ENCODE measurements at regions not wholly inside any gene's neighbourhood (a gene's known extent, or its start where the extent isn't known, plus 50 kb on each side); places are given as distances from the start of the nearest gene placed in this dataset.

- 54% methylated on average over 4 of the region's 4 CpGs for WGBS (ENCODE audit: missing lambda C conversion rate)
- H3K4me2 ChIP-seq, result no peak overlapping the region
- no peak for FAIRE-seq
- H3K4me1 ChIP-seq, result no peaks in the 10 kb centered on the region
- no peak for DNase-seq (ENCODE audit: low read depth in 1 of 2, low spot score in 1 of 2)
- TF ChIP-seq HMGXB4 (CRISPR knock-in tag; IDR thresholded peaks at IDR 0.05; ENCODE audit: borderline replicate concordance), result no peak
- TF ChIP-seq FOXS1 (CRISPR knock-in tag; IDR thresholded peaks at IDR 0.05), result no peak
- TF ChIP-seq, protein P1, sequence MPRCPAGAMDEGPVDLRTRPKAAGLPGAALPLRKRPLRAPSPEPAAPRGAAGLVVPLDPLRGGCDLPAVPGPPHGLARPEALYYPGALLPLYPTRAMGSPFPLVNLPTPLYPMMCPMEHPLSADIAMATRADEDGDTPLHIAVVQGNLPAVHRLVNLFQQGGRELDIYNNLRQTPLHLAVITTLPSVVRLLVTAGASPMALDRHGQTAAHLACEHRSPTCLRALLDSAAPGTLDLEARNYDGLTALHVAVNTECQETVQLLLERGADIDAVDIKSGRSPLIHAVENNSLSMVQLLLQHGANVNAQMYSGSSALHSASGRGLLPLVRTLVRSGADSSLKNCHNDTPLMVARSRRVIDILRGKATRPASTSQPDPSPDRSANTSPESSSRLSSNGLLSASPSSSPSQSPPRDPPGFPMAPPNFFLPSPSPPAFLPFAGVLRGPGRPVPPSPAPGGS (IDR thresholded peaks at IDR 0.05), result no peak
- TF ChIP-seq ZFP36 (IDR thresholded peaks at IDR 0.05; ENCODE audit: borderline replicate concordance, partially characterized antibody), result no peak
- TF ChIP-seq NPAS2 (CRISPR knock-in tag; IDR thresholded peaks at IDR 0.05; ENCODE audit: borderline replicate concordance), result no peak
- TF ChIP-seq KDM5A (IDR thresholded peaks at IDR 0.05), result no peak
- no peak for TF ChIP-seq RFX5 (IDR thresholded peaks at IDR 0.05)
- no peak for TF ChIP-seq ZSCAN20 (CRISPR knock-in tag; IDR thresholded peaks at IDR 0.05)
- no peak for TF ChIP-seq EHMT2 (IDR thresholded peaks at IDR 0.05; ENCODE audit: low read depth)
- TF ChIP-seq HDAC2 (IDR thresholded peaks at IDR 0.05), result no peak
- TF ChIP-seq CBX8 (IDR thresholded peaks at IDR 0.05), result no peak
- ChIA-PET POLR2A (no interaction called here), CTCF (interaction anchor here (0.9 kb wide), 1 partner anchor 131 kb away, joined by 3 read pairs; no protein-coding TSS in a partner anchor)
- no peak overlapping the region for H3K27ac ChIP-seq
- no peaks in the 10 kb centered on the region for H3K9me3 ChIP-seq
- H3K4me3 ChIP-seq, result no peak overlapping the region
- peak; percentile 33 to 39; a peak in 1 of 6 replicates for ATAC-seq
These were observed 113.9 kb upstream of the RGS1 start for GRCh38 chr1:192461684-192462083.

DNA sequence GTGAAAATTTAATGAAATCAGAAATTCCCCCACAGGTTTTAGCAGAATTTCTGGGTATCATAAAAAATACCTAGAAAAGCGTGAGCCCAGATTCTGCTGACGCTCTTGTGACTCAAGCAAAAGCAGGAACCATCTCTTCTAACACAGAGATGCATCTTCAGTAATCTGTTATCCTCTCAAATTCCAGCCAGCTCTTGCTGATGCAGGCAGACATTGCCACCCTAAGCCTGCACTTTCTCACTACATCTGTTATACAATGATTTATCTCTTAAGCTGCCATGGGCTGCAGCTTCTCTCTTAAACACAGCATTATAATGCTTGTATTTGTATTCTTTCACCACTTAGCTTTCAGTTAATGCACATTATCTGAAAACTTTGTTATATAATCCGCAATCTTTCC, 113.0 kb upstream of the RGS1 start:
- H3K4me2 ChIP-seq, result no peak overlapping the region
- no peak overlapping the region for H3K4me3 ChIP-seq
- no peaks in the 10 kb centered on the region for H3K4me1 ChIP-seq
- ATAC-seq (no peak; a peak in 1 of 6 replicates), FAIRE-seq (no peak), DNase-seq (ENCODE audit: low read depth in 1 of 2, low spot score in 1 of 2) (no peak)
- H3K9me3 ChIP-seq, result no peaks in the 10 kb centered on the region
- no peak overlapping the region for H3K27ac ChIP-seq
- ChIA-PET CTCF (no interaction called here), POLR2A (no interaction called here)
- TF ChIP-seq TP53 (CRISPR knock-in tag; IDR thresholded peaks at IDR 0.05) (no peak), HMGXB4 (CRISPR knock-in tag; IDR thresholded peaks at IDR 0.05; ENCODE audit: borderline replicate concordance) (no peak), NPAS2 (CRISPR knock-in tag; IDR thresholded peaks at IDR 0.05; ENCODE audit: borderline replicate concordance) (no peak), HOXB5 (CRISPR knock-in tag; IDR thresholded peaks at IDR 0.05) (no peak), CTCF (IDR thresholded peaks at IDR 0.05) (no peak), MYC (IDR thresholded peaks at IDR 0.05; ENCODE audit: borderline replicate concordance, low read length) (no peak), SREBF2 (IDR thresholded peaks at IDR 0.05) (no peak), RNF2 (IDR thresholded peaks at IDR 0.05; ENCODE audit: borderline replicate concordance, low read depth) (no peak), ZFP36 (IDR thresholded peaks at IDR 0.05; ENCODE audit: borderline replicate concordance, partially characterized antibody) (no peak), JUNB (IDR thresholded peaks at IDR 0.05) (no peak), NFE2L2 (conservative IDR thresholded peaks at IDR 0.05; ENCODE audit: low read length) (no peak), ZC3H11A (IDR thresholded peaks at IDR 0.05) (no peak), NR3C1 (IDR thresholded peaks at IDR 0.05) (no peak), CEBPB (IDR thresholded peaks at IDR 0.05) (no peak), CBX2 (IDR thresholded peaks at IDR 0.05; ENCODE audit: borderline replicate concordance, low read depth) (no peak), MAFK (IDR thresholded peaks at IDR 0.05; ENCODE audit: partially characterized antibody) (no peak), RAD21 (conservative IDR thresholded peaks at IDR 0.05 in 1 of 2, IDR thresholded peaks at IDR 0.05 in 1 of 2) (no peak), POLR2A (IDR thresholded peaks at IDR 0.05; ENCODE audit: low read length) (no peak)
- TF ChIP-seq, protein P2, sequence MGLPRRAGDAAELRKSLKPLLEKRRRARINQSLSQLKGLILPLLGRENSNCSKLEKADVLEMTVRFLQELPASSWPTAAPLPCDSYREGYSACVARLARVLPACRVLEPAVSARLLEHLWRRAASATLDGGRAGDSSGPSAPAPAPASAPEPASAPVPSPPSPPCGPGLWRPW (IDR thresholded peaks at IDR 0.05), result no peak
- WGBS (ENCODE audit: missing lambda C conversion rate), result 77% methylated on average over 3 of the region's 3 CpGs

Data from A549 (cell line).